ENCODE measurements at regions not wholly inside any gene's neighbourhood (a gene's known extent, or its start where the extent isn't known, plus 50 kb on each side); places are given as distances from the start of the nearest gene placed in this dataset.
"Not testable (repeated sequence)": the region's sequence is repeated elsewhere in the genome, so short reads cannot be mapped to it uniquely, and the experiment has no call there.

GRCh38 chr18:4781873-4782272, 326.8 kb upstream of the DLGAP1 start:
- in situ Hi-C loops (cut with MboI; ENCODE audit: low pct_unique_long_range_greater_than_20kb, low sequenced_read_pairs, unreplicated experiment): no loop called here
- TF ChIP-seq CTCF (IDR thresholded peaks at IDR 0.05; ENCODE audit: extremely low read depth, insufficient read depth, missing control alignments): no peak
- no peak for DNase-seq (ENCODE audit: low spot score)

GRCh38 chr18:4765401-4765800, 310.3 kb upstream of the DLGAP1 start:
- TF ChIP-seq CTCF (IDR thresholded peaks at IDR 0.05; ENCODE audit: extremely low read depth, insufficient read depth, missing control alignments): no peak
- no peak for DNase-seq (ENCODE audit: low spot score)
- in situ Hi-C loops (cut with MboI; ENCODE audit: low pct_unique_long_range_greater_than_20kb, low sequenced_read_pairs, unreplicated experiment): no loop called here

- TF ChIP-seq CTCF (IDR thresholded peaks at IDR 0.05; ENCODE audit: extremely low read depth, insufficient read depth, missing control alignments): no peak
- no peak for DNase-seq (ENCODE audit: low spot score)
- in situ Hi-C loops (cut with MboI; ENCODE audit: low pct_unique_long_range_greater_than_20kb, low sequenced_read_pairs, unreplicated experiment): no loop called here
These were observed 307.2 kb upstream of the DLGAP1 start for GRCh38 chr18:4762330-4762729.

GRCh38 chr18:4758980-4759379, 303.9 kb upstream of the DLGAP1 start:
- TF ChIP-seq CTCF (IDR thresholded peaks at IDR 0.05; ENCODE audit: extremely low read depth, insufficient read depth, missing control alignments): no peak
- in situ Hi-C loops (cut with MboI; ENCODE audit: low pct_unique_long_range_greater_than_20kb, low sequenced_read_pairs, unreplicated experiment): no loop called here
- no peak for DNase-seq (ENCODE audit: low spot score)

- in situ Hi-C loops (cut with MboI; ENCODE audit: low pct_unique_long_range_greater_than_20kb, low sequenced_read_pairs, unreplicated experiment): no loop called here
- no peak for TF ChIP-seq CTCF (IDR thresholded peaks at IDR 0.05; ENCODE audit: extremely low read depth, insufficient read depth, missing control alignments)
- DNase-seq (ENCODE audit: low spot score): no peak
These were observed 300.7 kb upstream of the DLGAP1 start for GRCh38 chr18:4755848-4756247.

- not testable (repeated sequence) for DNase-seq (ENCODE audit: low spot score)
These were observed 298.0 kb upstream of the DLGAP1 start for GRCh38 chr18:4753151-4753550.

GRCh38 chr18:4751523-4751922, 296.4 kb upstream of the DLGAP1 start:
- TF ChIP-seq CTCF (IDR thresholded peaks at IDR 0.05; ENCODE audit: extremely low read depth, insufficient read depth, missing control alignments): no peak
- DNase-seq (ENCODE audit: low spot score): no peak
- in situ Hi-C loops (cut with MboI; ENCODE audit: low pct_unique_long_range_greater_than_20kb, low sequenced_read_pairs, unreplicated experiment): no loop called here

More at GRCh38 chr18:4753151-4753550, 298.0 kb upstream of the DLGAP1 start:
- in situ Hi-C loops (cut with MboI; ENCODE audit: low pct_unique_long_range_greater_than_20kb, low sequenced_read_pairs, unreplicated experiment): not testable (repeated sequence)
